ENCODE measurements at regions not wholly inside any gene's neighbourhood (a gene's known extent, or its start where the extent isn't known, plus 50 kb on each side); places are given as distances from the start of the nearest gene placed in this dataset.
"Not testable (repeated sequence)": the region's sequence is repeated elsewhere in the genome, so short reads cannot be mapped to it uniquely, and the experiment has no call there.

- DNase-seq, result no peak
Measured at GRCh38 chr14:30456296-30456695, 102.7 kb upstream of the G2E3 start.

DNA sequence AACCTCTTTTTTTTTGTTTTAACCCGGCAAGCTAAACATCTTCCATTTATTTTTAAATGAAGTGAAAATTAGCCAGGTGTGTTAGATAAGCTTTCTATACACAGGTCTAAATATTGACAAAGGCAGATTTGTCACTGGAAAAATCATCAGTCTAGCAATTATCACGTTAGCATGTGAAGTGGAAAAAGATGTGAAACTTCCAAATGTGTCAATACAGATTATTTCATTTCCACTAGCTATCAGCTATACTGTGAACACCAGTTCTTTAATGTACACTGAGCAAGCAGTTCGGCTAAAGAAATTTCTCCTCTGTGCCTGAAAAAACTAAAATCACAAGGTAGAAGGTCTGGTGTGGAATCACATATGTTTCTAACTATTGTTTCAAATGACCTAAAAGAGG is 96.6 kb upstream of the G2E3 start:
- no peak for DNase-seq

DNA sequence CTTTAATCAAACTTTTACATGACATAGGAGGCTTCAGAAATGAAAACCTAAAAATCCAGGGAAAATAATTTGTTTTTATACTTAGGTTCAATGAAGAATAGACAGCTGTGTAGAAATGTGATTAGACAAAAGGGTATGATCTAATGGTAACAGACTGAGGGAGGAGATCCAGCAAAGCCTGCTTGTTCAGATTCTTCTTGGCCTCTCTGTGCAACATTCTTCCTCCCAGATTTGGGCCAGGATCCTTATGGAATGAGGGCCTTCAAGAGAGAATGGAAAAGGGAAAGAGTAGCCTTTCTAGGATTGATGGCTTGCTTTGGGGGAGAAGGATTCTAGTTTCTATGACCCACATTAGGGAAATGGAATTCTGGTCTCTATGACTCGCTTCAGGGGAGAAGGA is 94.5 kb upstream of the G2E3 start:
- no peak for DNase-seq

DNA sequence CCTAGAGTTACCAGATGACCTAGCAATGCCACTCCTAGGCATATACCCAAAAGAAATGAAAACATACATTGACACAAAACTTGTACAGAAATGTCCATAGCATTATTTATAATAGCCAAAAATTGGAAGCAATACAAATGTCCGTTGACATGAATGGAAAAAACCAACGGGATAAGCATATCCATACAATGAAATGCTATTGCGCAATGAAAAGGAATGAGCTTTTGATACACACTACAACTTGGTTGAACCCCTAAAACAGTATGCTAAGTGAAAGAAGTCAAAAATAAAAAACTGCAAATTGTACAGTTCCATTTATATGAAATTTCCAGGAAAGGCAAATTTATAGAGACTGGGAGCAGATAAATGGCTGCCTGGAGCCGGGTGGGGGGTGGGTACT is 90.6 kb upstream of the G2E3 start:
- no peak for DNase-seq

- DNase-seq, result no peak
Measured at GRCh38 chr14:30471980-30472379, 87.0 kb upstream of the G2E3 start.

GRCh38 chr14:30473846-30474696 is 84.9 kb upstream of the G2E3 start:
- not testable (repeated sequence) for DNase-seq

DNA sequence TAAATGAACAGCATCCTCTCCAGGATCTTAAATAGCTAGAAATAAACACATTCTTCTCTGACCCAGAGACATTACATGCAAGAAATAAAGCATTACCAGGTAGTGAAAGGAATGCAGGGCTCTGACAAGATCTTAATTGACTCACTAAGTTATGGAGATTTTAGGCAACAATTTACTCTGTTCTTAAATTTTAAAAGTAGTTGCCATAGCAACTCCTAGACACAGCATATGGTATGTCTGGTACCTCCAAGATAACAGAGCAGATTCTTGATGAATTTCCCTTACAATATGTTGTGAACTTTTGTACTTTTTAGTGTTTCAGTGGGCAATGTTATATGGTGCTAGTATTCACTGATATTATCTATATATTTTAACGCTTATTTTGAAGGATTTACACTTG is 76.7 kb upstream of the G2E3 start:
- no peak for DNase-seq

DNA sequence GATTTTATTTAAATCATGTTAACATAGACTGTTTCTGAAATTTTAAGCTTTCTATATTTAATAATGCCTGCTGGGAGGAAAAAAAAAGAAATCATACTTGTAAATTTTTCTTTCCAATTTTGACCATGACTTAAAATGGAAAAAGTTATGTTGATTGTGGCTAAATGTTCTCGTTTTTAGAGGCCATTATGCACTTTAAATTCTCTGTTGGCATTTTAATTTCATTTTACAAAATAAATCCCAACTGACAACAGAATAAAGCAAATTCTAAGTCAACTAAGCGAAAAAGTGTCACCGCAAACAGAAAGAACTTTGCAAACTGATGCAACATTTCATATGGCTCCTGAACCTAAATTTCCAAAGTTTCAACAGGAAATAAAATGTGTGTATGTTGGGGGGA is 74.8 kb upstream of the G2E3 start:
- no peak for DNase-seq

DNA sequence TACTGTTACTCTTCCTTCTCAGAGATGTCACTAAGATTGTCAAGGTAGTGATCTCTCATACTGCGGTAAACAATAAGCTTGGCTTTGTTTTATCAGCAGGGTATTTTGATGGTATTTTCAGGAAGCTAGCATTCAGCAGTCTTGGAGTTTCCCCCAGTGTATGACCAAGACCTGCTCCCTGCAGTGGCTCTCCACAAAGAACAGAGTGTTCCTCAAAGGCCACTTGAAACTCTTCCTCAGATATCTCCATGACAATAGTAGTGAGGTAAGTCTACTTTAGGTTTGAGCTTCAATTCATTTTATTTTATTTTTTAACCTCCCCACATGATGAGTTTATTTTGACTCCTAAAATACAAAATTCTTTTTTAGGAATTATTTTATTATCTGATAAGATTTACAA is 74.0 kb upstream of the G2E3 start:
- no peak for DNase-seq

DNA sequence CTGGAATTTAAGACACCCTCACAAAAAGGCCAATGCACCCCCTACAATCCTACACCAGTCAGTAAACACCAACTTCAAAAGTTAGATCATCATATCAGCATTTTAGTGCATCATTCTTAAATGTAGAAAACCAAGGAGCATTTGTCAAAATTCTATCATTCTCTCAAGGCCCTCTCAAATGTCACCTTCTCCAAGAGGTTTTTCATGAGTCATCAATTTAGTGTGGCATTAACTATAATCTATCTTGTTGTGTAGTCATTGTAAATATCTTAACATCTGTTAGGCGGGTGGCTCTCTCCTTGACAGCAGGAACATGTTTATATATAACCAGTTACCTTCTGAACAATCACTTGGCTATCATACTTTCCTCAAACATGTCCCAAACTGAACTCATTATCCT is 62.1 kb upstream of the G2E3 start:
- no peak for DNase-seq

GRCh38 chr14:30499358-30499757 is 59.6 kb upstream of the G2E3 start:
- DNase-seq, result no peak

DNA sequence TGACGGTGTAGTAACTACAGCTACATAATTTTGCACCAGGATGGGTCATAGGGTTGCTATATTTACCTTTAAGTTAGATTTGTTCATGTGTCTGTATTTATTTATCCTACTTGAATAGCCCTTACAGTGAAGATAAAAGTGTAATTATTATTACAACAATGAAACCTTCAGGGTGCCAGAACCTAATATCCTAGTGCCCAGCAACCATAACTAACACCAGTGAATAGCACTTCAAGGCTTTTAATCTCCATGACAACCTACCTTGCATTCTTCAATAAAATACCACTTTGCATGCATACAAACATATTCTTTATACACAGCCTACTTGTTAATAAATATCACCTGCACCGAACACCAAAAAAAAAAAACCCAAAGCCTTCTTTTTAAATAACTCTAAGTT is 58.7 kb upstream of the G2E3 start:
- no peak for DNase-seq

DNA sequence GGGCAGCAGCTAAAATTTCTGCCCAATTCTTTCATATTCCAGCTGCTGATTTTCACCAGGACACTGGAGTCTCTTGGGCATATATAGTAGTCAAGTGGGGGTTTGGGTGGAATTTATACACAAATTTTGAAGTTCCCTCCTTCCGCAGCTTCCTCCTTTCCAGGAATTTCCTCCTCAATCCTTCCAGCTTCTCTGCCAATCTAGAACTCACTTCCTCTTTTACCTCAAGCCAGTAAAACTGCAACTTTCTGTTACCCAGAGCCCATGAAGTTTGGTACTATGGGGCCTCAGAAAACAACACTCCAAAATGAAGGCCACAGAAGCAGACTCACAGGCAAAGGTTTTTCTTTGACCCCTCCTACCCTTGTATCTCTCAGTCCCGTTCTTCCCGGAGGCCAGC is 51.7 kb upstream of the G2E3 start:
- no peak for DNase-seq
